A549 (cell line): ENCODE measurements at regions not wholly inside any gene's neighbourhood (a gene's known extent, or its start where the extent isn't known, plus 50 kb on each side); places are given as distances from the start of the nearest gene placed in this dataset.

Experiments used
- CEBPB ChIP-seq, 2 experiments: fragments of >200 bp in 1 of 2; sonication (Bioruptor Twin) in 1 of 2; formaldehyde crosslinking in 1 of 2; IDR thresholded peaks; 2 replicates each; pipeline ENCODE4 v1.6.1; 2012 to 2016
- CHD4 ChIP-seq: fragments of 200-600 bp; sonication (generic); IDR thresholded peaks from 2 replicates; pipeline ENCODE4 v1.6.1; 2016; ENCODE audit warnings: antibody characterized with exemption, mild to moderate bottlenecking, borderline replicate concordance
- CTCF ChIP-seq: fragments of >200 bp; sonication (Bioruptor Twin); formaldehyde crosslinking; IDR thresholded peaks from 3 replicates; pipeline ENCODE4 v1.5.1; 2016
- ELK1 ChIP-seq: fragments of 150-350 bp; IDR thresholded peaks from 2 replicates; pipeline ENCODE4 v1.6.1; 2014; ENCODE audit warnings: low read depth, mild to moderate bottlenecking, low read length
- ESRRA ChIP-seq: fragments of 150-350 bp; IDR thresholded peaks from 2 replicates; pipeline ENCODE4 v1.6.1; 2014; ENCODE audit warnings: mild to moderate bottlenecking, low read length, borderline replicate concordance
- FOSL2 ChIP-seq, 2 experiments: fragments of 450-650 bp in 1 of 2; fragments of >200 bp in 1 of 2; sonication (Bioruptor Twin) in 1 of 2; formaldehyde crosslinking; IDR thresholded peaks; 2 replicates each; pipeline versions ENCODE4 v1.5.0 to v1.6.1; 2016 to 2020; ENCODE audit warnings: mild to moderate bottlenecking in 1 of 2, moderate library complexity in 1 of 2
- KDM1A ChIP-seq: fragments of 200-600 bp; sonication (generic); IDR thresholded peaks from 2 replicates; pipeline ENCODE4 v1.6.1; 2016; ENCODE audit warnings: low read depth, mild to moderate bottlenecking
- MAX ChIP-seq: IDR thresholded peaks from 2 replicates; pipeline ENCODE4 v1.6.1; 2012
- POLR2A ChIP-seq: IDR thresholded peaks from 2 replicates; pipeline ENCODE4 v1.6.1; 2012; ENCODE audit warnings: mild to moderate bottlenecking, low read length
- RAD21 ChIP-seq, 2 experiments: fragments of >200 bp in 1 of 2; sonication (Bioruptor Twin) in 1 of 2; formaldehyde crosslinking in 1 of 2; IDR thresholded peaks in 1 of 2; conservative IDR thresholded peaks in 1 of 2; 2 replicates in 1 of 2; 3 replicates in 1 of 2; pipeline ENCODE4 v1.6.1; 2012 to 2018; ENCODE audit warnings: inconsistent platforms in 1 of 2
- SMC3 ChIP-seq: fragments of >200 bp; sonication (Bioruptor Twin); formaldehyde crosslinking; IDR thresholded peaks from 3 replicates; pipeline ENCODE4 v1.6.1; 2018; ENCODE audit warnings: inconsistent platforms

GRCh38 chr4:138697851-138698250 lies 317.7 kb upstream of the NOCT start:
- TF ChIP-seq CTCF: no peak
- TF ChIP-seq CHD4: no peak
- no peak for TF ChIP-seq SMC3
- TF ChIP-seq ELK1: no peak
- TF ChIP-seq ESRRA: no peak
- TF ChIP-seq MAX: no peak
- no peak for TF ChIP-seq FOSL2 (IDR thresholded peaks at IDR 0.05)
- no peak for TF ChIP-seq FOSL2 (CRISPR knock-in tag; IDR thresholded peaks at IDR 0.05)
- TF ChIP-seq KDM1A: no peak
- no peak for TF ChIP-seq POLR2A
- TF ChIP-seq CEBPB (IDR thresholded peaks at IDR 0.05): no peak
- no peak for TF ChIP-seq RAD21 (conservative IDR thresholded peaks at IDR 0.05 in 1 of 2, IDR thresholded peaks at IDR 0.05 in 1 of 2)
